ENCODE measurements at regions not wholly inside any gene's neighbourhood (a gene's known extent, or its start where the extent isn't known, plus 50 kb on each side); places are given as distances from the start of the nearest gene placed in this dataset.

GRCh38 chr7:47036909-47037308 is 545.0 kb downstream of the TNS3 start:
- TF ChIP-seq POLR2A (IDR thresholded peaks at IDR 0.05) = no peak
- TF ChIP-seq CTCF (IDR thresholded peaks at IDR 0.05) = no peak
- no peak overlapping the region for H3K4me3 ChIP-seq (ENCODE audit: low read depth, poor library complexity, severe bottlenecking)
- DNase-seq (ENCODE audit: low spot score in 2 of 2) = no peak
- WGBS, 2 donors = 95% methylated on average over 6 of the region's 6 CpGs
- intact Hi-C loops (cut with DNase I; ENCODE audit: low total_unique reads) = no loop called here

DNA sequence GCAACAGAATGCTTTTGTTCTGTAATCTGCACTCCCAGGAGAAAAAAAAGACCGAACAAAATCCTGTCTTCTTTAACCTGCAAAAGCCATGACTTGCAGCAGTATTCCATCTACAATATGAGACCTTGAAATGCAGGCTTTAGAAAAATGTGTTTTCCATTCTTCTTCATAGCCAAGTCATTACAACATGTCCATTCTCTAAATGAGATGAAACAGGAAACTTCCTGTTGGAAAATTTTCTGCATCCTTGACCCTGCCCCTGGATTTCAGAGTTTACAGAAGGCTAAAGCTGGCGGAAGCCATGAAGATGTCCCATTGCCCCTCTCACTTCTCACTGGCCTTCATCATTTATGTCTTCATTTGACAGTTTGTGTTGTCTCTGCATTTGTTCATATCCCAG is 546.4 kb downstream of the TNS3 start:
- intact Hi-C loops (cut with DNase I; ENCODE audit: low total_unique reads) = no loop called here
- no peak overlapping the region for H3K4me3 ChIP-seq (ENCODE audit: low read depth, poor library complexity, severe bottlenecking)
- DNase-seq (ENCODE audit: low spot score in 2 of 2) = no peak
- WGBS, 2 donors = 79 to 82% methylated on average over 2 of the region's 2 CpGs
- TF ChIP-seq CTCF (IDR thresholded peaks at IDR 0.05) (no peak), POLR2A (IDR thresholded peaks at IDR 0.05) (no peak)

DNA sequence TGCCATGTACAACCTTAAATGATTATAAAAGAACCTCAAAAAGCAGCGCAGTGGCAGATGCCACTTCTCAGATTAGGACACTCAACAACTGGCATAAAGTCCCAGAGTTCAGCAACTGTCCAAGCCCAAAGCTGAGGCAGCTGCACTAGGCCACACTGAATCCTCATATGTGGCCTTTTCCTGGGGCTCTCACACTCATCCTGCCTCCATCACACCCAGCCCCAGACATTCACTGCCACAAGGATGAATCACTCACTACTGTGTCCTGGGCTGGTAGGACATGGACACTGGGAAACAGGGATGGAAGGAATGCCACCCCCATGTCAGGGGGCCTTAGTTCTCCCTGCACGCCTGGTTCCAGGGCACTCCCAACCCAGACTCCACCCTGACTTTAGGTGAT is 547.7 kb downstream of the TNS3 start:
- DNase-seq (ENCODE audit: low spot score in 2 of 2) = no peak
- TF ChIP-seq POLR2A (IDR thresholded peaks at IDR 0.05) = no peak
- TF ChIP-seq CTCF (IDR thresholded peaks at IDR 0.05) = no peak
- WGBS, 2 donors = 92 to 93% methylated on average over 2 of the region's 2 CpGs
- no peak overlapping the region for H3K4me3 ChIP-seq (ENCODE audit: low read depth, poor library complexity, severe bottlenecking)
- intact Hi-C loops (cut with DNase I; ENCODE audit: low total_unique reads) = no loop called here

DNA sequence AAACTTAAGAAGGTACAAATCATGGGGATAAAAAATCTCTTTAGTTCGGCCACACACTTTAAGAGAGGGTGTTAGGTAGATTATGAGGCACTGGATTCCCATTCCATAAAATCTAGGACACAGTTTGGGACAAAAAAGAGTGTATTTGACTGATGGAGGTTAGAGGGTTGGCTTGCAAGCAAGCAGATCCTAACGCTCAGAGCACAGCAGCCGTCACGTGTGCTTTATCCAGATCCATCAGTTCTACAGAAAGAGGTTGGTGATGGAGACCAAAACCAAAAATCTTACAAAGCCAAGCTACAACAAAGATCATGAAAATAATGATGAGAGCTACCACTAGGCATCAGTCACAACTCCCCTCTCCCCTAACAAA is 549.4 kb downstream of the TNS3 start:
- intact Hi-C loops (cut with DNase I; ENCODE audit: low total_unique reads) = no loop called here
- 63 to 73% methylated on average over 4 of the region's 4 CpGs for WGBS, 2 donors
- no peak overlapping the region for H3K4me3 ChIP-seq (ENCODE audit: low read depth, poor library complexity, severe bottlenecking)
- TF ChIP-seq CTCF (IDR thresholded peaks at IDR 0.05) (no peak), POLR2A (IDR thresholded peaks at IDR 0.05) (no peak)
- DNase-seq (ENCODE audit: low spot score in 2 of 2) = no peak

GRCh38 chr7:47031786-47032535 is 550.0 kb downstream of the TNS3 start:
- TF ChIP-seq POLR2A (IDR thresholded peaks at IDR 0.05) (no peak), CTCF (IDR thresholded peaks at IDR 0.05) (no peak)
- intact Hi-C loops (cut with DNase I; ENCODE audit: low total_unique reads) = no loop called here
- 61 to 73% methylated on average over 6 of the region's 6 CpGs for WGBS, 2 donors
- DNase-seq (ENCODE audit: low spot score in 2 of 2) = no peak
- H3K4me3 ChIP-seq (ENCODE audit: low read depth, poor library complexity, severe bottlenecking) = no peak overlapping the region

DNA sequence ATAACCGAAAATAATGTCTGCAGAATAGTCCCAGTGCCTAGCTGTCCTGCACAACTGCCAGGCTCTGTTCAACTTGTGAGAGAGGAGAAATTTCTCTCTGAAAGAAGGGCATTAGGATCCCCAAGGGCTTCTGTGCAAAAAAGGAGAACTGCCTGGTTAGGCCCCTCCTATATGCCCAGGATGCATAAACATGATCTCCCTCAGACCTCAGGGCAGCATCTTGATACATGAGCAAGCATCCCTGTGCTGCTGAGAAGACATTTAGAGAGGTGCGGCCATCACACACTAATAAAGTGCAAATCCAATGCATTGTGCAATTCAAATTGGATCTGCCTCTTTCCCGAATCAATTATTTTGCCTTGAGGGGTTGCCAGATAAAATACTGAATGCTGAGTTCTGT is 553.6 kb downstream of the TNS3 start:
- H3K4me3 ChIP-seq (ENCODE audit: low read depth, poor library complexity, severe bottlenecking) = no peak overlapping the region
- intact Hi-C loops (cut with DNase I; ENCODE audit: low total_unique reads) = no loop called here
- 39% methylated on average over 3 of the region's 3 CpGs for WGBS, 2 donors
- DNase-seq (ENCODE audit: low spot score in 2 of 2) = no peak
- TF ChIP-seq POLR2A (IDR thresholded peaks at IDR 0.05) (no peak), CTCF (IDR thresholded peaks at IDR 0.05) (no peak)
